H1 (cell line): ENCODE measurements at regions not wholly inside any gene's neighbourhood (a gene's known extent, or its start where the extent isn't known, plus 50 kb on each side); places are given as distances from the start of the nearest gene placed in this dataset.

ENCODE experiments used
- ASH2L ChIP-seq: fragments of 200-600, 300-600 bp; sonication (generic); IDR thresholded peaks from one replicate; pipeline ENCODE4 v1.7.1; 2017; ENCODE audit warnings: low read length
- CEBPB ChIP-seq: IDR thresholded peaks from 2 replicates; pipeline ENCODE4 v1.6.1; 2012; ENCODE audit warnings: low read depth, low read length
- TF ChIP-seq, protein P1 (sequence below): IDR thresholded peaks from 2 replicates; pipeline ENCODE4 v1.6.1; 2011; ENCODE audit warnings: low read depth, mild to moderate bottlenecking, low read length; ENCODE audit not compliant: insufficient read depth

DNA sequence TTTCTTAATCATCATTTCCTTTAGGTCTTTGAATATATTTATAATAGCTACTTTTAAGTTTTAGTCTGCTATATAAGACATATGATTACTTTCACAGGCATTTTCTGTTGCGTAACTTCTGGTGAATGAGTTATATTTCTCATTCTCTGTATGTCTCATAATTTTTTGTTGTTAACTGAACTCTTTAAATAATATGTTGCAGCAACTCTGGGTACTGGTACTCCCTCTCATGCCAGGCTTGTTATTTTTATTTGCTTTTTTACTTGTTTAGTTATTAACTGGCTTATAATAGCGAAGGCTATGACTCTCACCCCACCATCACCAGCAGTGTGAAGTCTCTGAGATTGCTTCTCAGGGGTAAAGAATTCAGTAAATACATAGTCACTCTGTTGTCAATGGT lies 524.2 kb upstream of the CHORDC1 start (continued):
- TF ChIP-seq CEBPB = peak; percentile 17; the same call in 1 of the 2 replicates
- TF ChIP-seq, protein P1, sequence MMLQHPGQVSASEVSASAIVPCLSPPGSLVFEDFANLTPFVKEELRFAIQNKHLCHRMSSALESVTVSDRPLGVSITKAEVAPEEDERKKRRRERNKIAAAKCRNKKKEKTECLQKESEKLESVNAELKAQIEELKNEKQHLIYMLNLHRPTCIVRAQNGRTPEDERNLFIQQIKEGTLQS = no peak
- no peak for TF ChIP-seq ASH2L
